ENCODE measurements at regions not wholly inside any gene's neighbourhood (a gene's known extent, or its start where the extent isn't known, plus 50 kb on each side); places are given as distances from the start of the nearest gene placed in this dataset.
"Not testable (repeated sequence)": the region's sequence is repeated elsewhere in the genome, so short reads cannot be mapped to it uniquely, and the experiment has no call there.

- intact Hi-C loops (cut with DNase I), result no loop called here
- DNase-seq, result no peak
Observed at GRCh38 chr16:59696495-59696894, 962.4 kb upstream of the GOT2 start.

- DNase-seq, result no peak
- intact Hi-C loops (cut with DNase I), result no loop called here
Observed at GRCh38 chr16:59690216-59690615, 956.1 kb upstream of the GOT2 start.

- DNase-seq, result no peak
- intact Hi-C loops (cut with DNase I), result no loop called here
Observed at GRCh38 chr16:59688006-59688405, 953.9 kb upstream of the GOT2 start.

- DNase-seq, result no peak
- intact Hi-C loops (cut with DNase I), result no loop called here
Observed at GRCh38 chr16:59686405-59686804, 952.3 kb upstream of the GOT2 start.

GRCh38 chr16:59684911-59685310, 950.8 kb upstream of the GOT2 start:
- intact Hi-C loops (cut with DNase I), result no loop called here
- DNase-seq, result no peak

- intact Hi-C loops (cut with DNase I), result no loop called here
- DNase-seq, result no peak
Observed at GRCh38 chr16:59683709-59684108, 949.6 kb upstream of the GOT2 start.

GRCh38 chr16:59665618-59666220, 931.6 kb upstream of the GOT2 start:
- intact Hi-C loops (cut with DNase I), result no loop called here
- DNase-seq, result no peak

- intact Hi-C loops (cut with DNase I), result no loop called here
- DNase-seq, result no peak
Observed at GRCh38 chr16:59658572-59658971, 924.5 kb upstream of the GOT2 start.

- intact Hi-C loops (cut with DNase I), result no loop called here
- DNase-seq, result no peak
Observed at GRCh38 chr16:59655031-59655430, 920.9 kb upstream of the GOT2 start.

GRCh38 chr16:59654455-59654854, 920.3 kb upstream of the GOT2 start:
- DNase-seq, result no peak
- intact Hi-C loops (cut with DNase I), result no loop called here

GRCh38 chr16:59651662-59652061, 917.5 kb upstream of the GOT2 start:
- intact Hi-C loops (cut with DNase I), result no loop called here
- no peak for DNase-seq

GRCh38 chr16:59645194-59645593, 911.1 kb upstream of the GOT2 start:
- no peak for DNase-seq
- intact Hi-C loops (cut with DNase I), result no loop called here

- DNase-seq, result no peak
- intact Hi-C loops (cut with DNase I), result no loop called here
Observed at GRCh38 chr16:59635674-59636073, 901.6 kb upstream of the GOT2 start.

- no peak for DNase-seq
- intact Hi-C loops (cut with DNase I), result no loop called here
Observed at GRCh38 chr16:59634951-59635350, 900.8 kb upstream of the GOT2 start.

GRCh38 chr16:59634004-59634579, 900.0 kb upstream of the GOT2 start:
- intact Hi-C loops (cut with DNase I), result no loop called here

GRCh38 chr16:59632276-59632855, 898.2 kb upstream of the GOT2 start:
- intact Hi-C loops (cut with DNase I), result no loop called here
- no peak for DNase-seq

More at GRCh38 chr16:59634004-59634579, 900.0 kb upstream of the GOT2 start:
- no peak for DNase-seq

- intact Hi-C loops (cut with DNase I); DNase-seq: not testable (repeated sequence)
Observed at GRCh38 chr16:59624381-59624780, 890.3 kb upstream of the GOT2 start.

- DNase-seq, result no peak
- intact Hi-C loops (cut with DNase I), result no loop called here
Observed at GRCh38 chr16:59614466-59615240, 880.5 kb upstream of the GOT2 start.

GRCh38 chr16:59612910-59613620, 878.9 kb upstream of the GOT2 start:
- intact Hi-C loops (cut with DNase I); DNase-seq: not testable (repeated sequence)

- DNase-seq, result no peak
- intact Hi-C loops (cut with DNase I), result no loop called here
Observed at GRCh38 chr16:59612094-59612493, 878.0 kb upstream of the GOT2 start.

Measured in head of caudate nucleus (tissue), 42 donors.